Right lobe of liver (tissue), 6 donors: ENCODE measurements at regions not wholly inside any gene's neighbourhood (a gene's known extent, or its start where the extent isn't known, plus 50 kb on each side); places are given as distances from the start of the nearest gene placed in this dataset.

Source experiments
- ATAC-seq, 4 donors: fragments of 200-7000 bp; cut with Tn5 transposase; one replicate each; pipeline ENCODE4 v1.9.1; 2020; ENCODE audit warnings: mild to moderate bottlenecking in 4 of 4, moderate library complexity in 4 of 4
- DNase-seq, 3 donors: peaks; one replicate each; pipeline ENCODE4 v3.0.0-alpha.2; 2020
- H3K27ac ChIP-seq, 3 donors: fragments of 200-600 bp; one replicate each; pipeline ENCODE4 v1.8.0; 2022
- H3K27me3 ChIP-seq, 2 donors: fragments of 200-600 bp; one replicate each; pipeline ENCODE4 v1.8.0; 2022
- H3K36me3 ChIP-seq, 4 donors: fragments of 200-600 bp; sonication (generic) in 1 of 4; one replicate each; pipeline versions ENCODE4 v1.5.1 to v1.8.0; 2017 to 2022; ENCODE audit warnings: control low read depth in 1 of 4
- H3K4me1 ChIP-seq, 4 donors: fragments of 200-600 bp; sonication (generic) in 1 of 4; one replicate each; pipeline versions ENCODE4 v1.5.1 to v1.8.0; 2017 to 2022; ENCODE audit warnings: control low read depth in 1 of 4
- H3K4me3 ChIP-seq, 3 donors: fragments of 200-600 bp; one replicate each; pipeline ENCODE4 v1.8.0; 2022
- H3K9me3 ChIP-seq, 4 donors: fragments of 200-600 bp; sonication (generic) in 1 of 4; one replicate each; pipeline versions ENCODE4 v1.5.1 to v1.8.0; 2017 to 2022; ENCODE audit warnings: control low read depth in 1 of 4
- CTCF ChIP-seq, 4 donors: fragments of 200-600 bp in 3 of 4; fragments of 450-650 bp in 1 of 4; IDR thresholded peaks; one replicate each; pipeline versions ENCODE4 v1.5.1 to v1.8.0; 2016 to 2022; ENCODE audit warnings: antibody characterized with exemption in 4 of 4, mild to moderate bottlenecking in 2 of 4
- POLR2A ChIP-seq: fragments of 450-650 bp; IDR thresholded peaks from one replicate; pipeline ENCODE4 v1.6.1; 2017; ENCODE audit warnings: antibody characterized with exemption, mild to moderate bottlenecking
- WGBS: methylation state at CpG from one replicate; pipeline ENCODE4 v1.1.6; 2018; ENCODE audit warnings: low coverage, low lambda C conversion rate; ENCODE audit not compliant: insufficient coverage; ENCODE audit errors: missing lambda C conversion rate; 5-methylcytosine and 5-hydroxymethylcytosine counted together
- intact Hi-C, 2 donors: fragments of 100-400 bp; cut with DNase I; formaldehyde crosslinking; loops; one replicate each; pipeline versions ENCODE4 v1.11.2 to v1.14.1; 2022
- donor health status: DM: no; HTN: yes; CAD: no.
- donor health status: DM: no; HTN: no; CAD: no.
- donor health status: DM: no; HTN: no; CAD: no.
- donor health status: DM: no; HTN: yes; CAD: no.
- donor health status: DM: no; HTN: yes; CAD: no.

- H3K36me3 ChIP-seq = no peaks in the 10 kb centered on the region
- no peak for DNase-seq
- TF ChIP-seq POLR2A (no peak), CTCF (IDR thresholded peaks at IDR 0.05) (no peak)
- WGBS = 29% methylated on average over 1 of the region's 1 CpG
- H3K9me3 ChIP-seq = no peaks in the 10 kb centered on the region
- ATAC-seq = no peak
- intact Hi-C loops = no loop called here
- H3K4me1 ChIP-seq = no peaks in the 10 kb centered on the region
- H3K27me3 ChIP-seq = no peaks in the 10 kb centered on the region
- no peak overlapping the region for H3K27ac ChIP-seq
- no peak overlapping the region for H3K4me3 ChIP-seq
Observed at GRCh38 chr10:55378196-55378595, 577.2 kb upstream of the PCDH15 start.

DNA sequence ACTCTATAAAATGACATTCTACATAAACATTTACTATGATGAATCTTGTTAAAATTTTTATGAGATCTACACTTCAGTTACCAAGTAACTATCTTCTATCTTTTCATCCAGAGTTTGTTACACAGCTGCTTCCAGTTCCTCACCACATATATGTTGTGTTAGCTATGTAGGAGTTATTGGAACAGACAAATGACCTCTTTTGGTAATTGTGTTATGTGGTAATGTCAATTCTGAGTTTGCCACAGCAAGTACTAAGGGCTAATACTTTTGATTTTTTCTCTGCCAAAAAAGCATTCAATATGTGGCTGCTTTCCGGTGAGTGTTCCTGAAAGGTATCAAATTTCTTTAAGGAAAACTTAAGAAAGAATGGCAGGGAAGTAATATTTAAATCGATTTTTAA is 573.9 kb upstream of the PCDH15 start:
- H3K27ac ChIP-seq = no peak overlapping the region
- ATAC-seq (no peak), DNase-seq (no peak)
- no peaks in the 10 kb centered on the region for H3K36me3 ChIP-seq
- H3K9me3 ChIP-seq = no peaks in the 10 kb centered on the region
- TF ChIP-seq POLR2A (no peak), CTCF (IDR thresholded peaks at IDR 0.05) (no peak)
- 42% methylated on average over 2 of the region's 2 CpGs for WGBS
- intact Hi-C loops = no loop called here
- no peaks in the 10 kb centered on the region for H3K27me3 ChIP-seq
- no peak overlapping the region for H3K4me3 ChIP-seq
- no peaks in the 10 kb centered on the region for H3K4me1 ChIP-seq

- DNase-seq = no peak
- no peak overlapping the region for H3K27ac ChIP-seq
- no peaks in the 10 kb centered on the region for H3K27me3 ChIP-seq
- H3K4me3 ChIP-seq = no peak overlapping the region
- no peak for ATAC-seq
- intact Hi-C loops = no loop called here
- no peaks in the 10 kb centered on the region for H3K36me3 ChIP-seq
- TF ChIP-seq POLR2A (no peak), CTCF (IDR thresholded peaks at IDR 0.05) (no peak)
- no peaks in the 10 kb centered on the region for H3K9me3 ChIP-seq
- H3K4me1 ChIP-seq = no peaks in the 10 kb centered on the region
Observed at GRCh38 chr10:55374060-55374459, 573.0 kb upstream of the PCDH15 start.

- intact Hi-C loops = no loop called here
- 33% methylated on average over 1 of the region's 1 CpG for WGBS
- DNase-seq (no peak), ATAC-seq (no peak)
- Histone ChIP-seq H3K4me3 (no peak overlapping the region), H3K27me3 (no peaks in the 10 kb centered on the region), H3K36me3 (no peaks in the 10 kb centered on the region), H3K9me3 (no peaks in the 10 kb centered on the region), H3K27ac (no peak overlapping the region), H3K4me1 (no peaks in the 10 kb centered on the region)
- TF ChIP-seq POLR2A = no peak
- TF ChIP-seq CTCF (IDR thresholded peaks at IDR 0.05) = no peak
Observed at GRCh38 chr10:55369670-55370420, 568.8 kb upstream of the PCDH15 start.

- H3K4me3 ChIP-seq = no peak overlapping the region
- H3K27ac ChIP-seq = no peak overlapping the region
- no peaks in the 10 kb centered on the region for H3K27me3 ChIP-seq
- H3K9me3 ChIP-seq = no peaks in the 10 kb centered on the region
- H3K4me1 ChIP-seq = no peaks in the 10 kb centered on the region
- no peaks in the 10 kb centered on the region for H3K36me3 ChIP-seq
- intact Hi-C loops = no loop called here
- DNase-seq (no peak), ATAC-seq (no peak)
- TF ChIP-seq POLR2A (no peak), CTCF (IDR thresholded peaks at IDR 0.05) (no peak)
- WGBS = 62% methylated on average over 2 of the region's 2 CpGs
Observed at GRCh38 chr10:55368467-55368866, 567.4 kb upstream of the PCDH15 start.
